OCI-LY3 (cell line): ENCODE measurements at regions not wholly inside any gene's neighbourhood (a gene's known extent, or its start where the extent isn't known, plus 50 kb on each side); places are given as distances from the start of the nearest gene placed in this dataset.

ENCODE experiments used
- CTCF ChIP-seq: fragments of 200-600, 300-600 bp; sonication (generic); IDR thresholded peaks from 2 replicates; pipeline ENCODE4 v1.5.1; 2014; ENCODE audit warnings: antibody characterized with exemption, low read length, low read depth
- EZH2phosphoT487 ChIP-seq: fragments of 200-600 bp; shearing (Covaris generic); IDR thresholded peaks from 2 replicates; pipeline ENCODE4 v1.6.1; 2018; ENCODE audit warnings: antibody characterized with exemption, mixed run types, low read depth

DNA sequence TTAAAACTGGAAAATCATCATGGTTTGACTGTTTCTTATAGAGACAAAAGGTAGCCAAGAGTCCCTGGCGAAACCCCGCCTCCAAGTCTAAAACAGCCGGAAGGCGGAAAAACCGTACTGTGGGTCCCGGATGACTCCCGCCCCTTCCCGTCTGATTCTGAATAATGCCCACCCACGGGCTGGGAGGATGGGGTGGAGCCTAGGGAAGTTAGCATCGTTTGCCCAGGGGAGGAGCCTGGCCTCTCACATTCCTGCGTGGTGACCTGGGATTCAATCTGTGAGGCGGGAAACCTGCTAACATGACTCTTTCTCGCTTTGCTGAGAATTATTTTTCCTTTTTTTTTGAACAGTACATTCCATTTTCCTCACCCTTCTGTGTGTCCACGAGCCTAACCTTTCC, 124.9 kb downstream of the KCNK1 start:
- TF ChIP-seq CTCF (no peak), EZH2phosphoT487 (no peak)
